Stimulated activated naive CD8-positive, alpha-beta T cell treated with anti-CD3 and anti-CD28 coated beads, Interleukin-15, amount 100 ng/mL, for 72 hours (primary cell): ENCODE measurements at regions not wholly inside any gene's neighbourhood (a gene's known extent, or its start where the extent isn't known, plus 50 kb on each side); places are given as distances from the start of the nearest gene placed in this dataset.

Experiments
- ATAC-seq: fragments of 150-1000 bp; cut with Tn5 transposase; 2 replicates; pipeline ENCODE4 v1.10.0; 2021; ENCODE audit warnings: mild to moderate bottlenecking, moderate library complexity
- DNase-seq, 2 donors: peaks; one replicate each; pipeline ENCODE4 v3.0.0; 2021 to 2022
- H3K27ac Mint-ChIP-seq, 2 donors: one replicate each; pipeline ENCODE4 v1.8.0; 2022; ENCODE audit warnings: mild to moderate bottlenecking in 2 of 2, mixed read lengths in 2 of 2, moderate library complexity in 2 of 2
- H3K27me3 Mint-ChIP-seq: one replicate; pipeline ENCODE4 v1.8.0; 2022; ENCODE audit warnings: mixed read lengths
- H3K4me1 Mint-ChIP-seq: one replicate; pipeline ENCODE4 v1.8.0; 2022; ENCODE audit warnings: mild to moderate bottlenecking, mixed read lengths
- H3K4me3 Mint-ChIP-seq, 2 donors: one replicate each; pipeline ENCODE4 v1.8.0; 2022; ENCODE audit warnings: mild to moderate bottlenecking in 2 of 2, mixed read lengths in 2 of 2, moderate library complexity in 1 of 2
- H3K9me3 Mint-ChIP-seq, 2 donors: one replicate each; pipeline ENCODE4 v1.8.0; 2022; ENCODE audit warnings: mixed read lengths in 2 of 2

GRCh38 chr11:127052404-127052803 lies 51.8 kb upstream of the KIRREL3 start:
- ATAC-seq (no peak), DNase-seq (no peak)
- H3K4me3 Mint-ChIP-seq, result no peak overlapping the region
- no peak overlapping the region for H3K27ac Mint-ChIP-seq
- no peaks in the 10 kb centered on the region for H3K4me1 Mint-ChIP-seq
- no peaks in the 10 kb centered on the region for H3K27me3 Mint-ChIP-seq
- H3K9me3 Mint-ChIP-seq, result no peaks in the 10 kb centered on the region
